ENCODE measurements at regions not wholly inside any gene's neighbourhood (a gene's known extent, or its start where the extent isn't known, plus 50 kb on each side); places are given as distances from the start of the nearest gene placed in this dataset.

DNA sequence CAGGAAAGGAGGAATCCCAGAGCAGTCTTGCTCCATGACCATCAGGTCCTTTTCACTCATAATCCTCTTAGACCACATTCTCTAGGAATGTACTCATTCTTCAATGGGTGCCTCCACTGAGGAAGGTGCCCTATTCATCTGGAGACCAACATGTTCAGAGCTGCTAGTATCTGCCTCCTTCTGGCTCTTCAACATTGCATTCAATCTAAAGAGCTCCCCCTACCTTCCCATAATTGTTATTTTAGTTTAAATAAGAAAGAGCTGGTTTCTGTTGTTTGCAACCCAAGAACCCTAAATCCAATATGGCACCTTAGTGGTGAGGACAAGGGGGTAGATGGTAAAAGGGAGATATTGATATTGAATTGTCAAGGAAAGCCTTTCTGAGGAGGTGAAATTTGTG lies 67.6 kb downstream of the SCN11A start:
- H3K36me3 ChIP-seq (replicated peaks): no peaks in the 10 kb centered on the region
- H3K27me3 ChIP-seq (ENCODE audit: low read depth): peaks cover 10% of the 10 kb centered on the region; the same call in 1 of the 2 replicates
- no peaks in the 10 kb centered on the region for H3K4me1 ChIP-seq
- no peak for DNase-seq (ENCODE audit: low spot score in 2 of 2)
- no peaks in the 10 kb centered on the region for H3K9me3 ChIP-seq
- H3K4me3 ChIP-seq: no peak overlapping the region
- in situ Hi-C loops (cut with MboI; ENCODE audit: low sequenced_read_pairs): loop anchor here (25.0 kb wide), 1 partner anchor 447 kb away; no protein-coding TSS in a partner anchor

- Histone ChIP-seq H3K36me3 (replicated peaks) (no peaks in the 10 kb centered on the region), H3K4me1 (no peaks in the 10 kb centered on the region), H3K9me3 (no peaks in the 10 kb centered on the region), H3K4me3 (no peak overlapping the region), H3K27me3 (ENCODE audit: low read depth) (peaks cover 11% of the 10 kb centered on the region)
- no peak for DNase-seq (ENCODE audit: low spot score in 2 of 2)
- in situ Hi-C loops (cut with MboI; ENCODE audit: low sequenced_read_pairs): loop anchor here (25.0 kb wide), 1 partner anchor 444 kb away; no protein-coding TSS in a partner anchor
Measured at GRCh38 chr3:38980938-38981337, 70.8 kb downstream of the SCN11A start.

DNA sequence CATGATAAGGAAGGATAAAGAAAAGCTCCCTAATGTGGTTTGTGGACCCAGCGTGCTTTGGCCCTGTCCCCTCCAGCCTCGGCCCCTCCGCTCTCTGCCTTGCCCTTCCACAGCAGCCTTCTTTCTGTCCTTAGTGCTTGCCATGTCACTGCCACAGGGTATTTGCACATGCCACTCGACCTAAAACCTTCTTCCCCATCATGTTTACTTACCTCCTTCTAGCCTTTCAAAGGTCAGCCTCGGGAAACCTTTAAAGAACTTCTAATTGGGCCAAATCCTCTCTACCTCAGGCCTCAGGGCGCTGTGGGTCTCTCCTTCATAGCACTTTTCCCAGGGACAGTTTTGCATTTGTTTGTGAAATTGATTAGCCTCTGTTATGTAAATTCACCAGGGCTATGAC lies 73.0 kb downstream of the SCN11A start:
- Histone ChIP-seq H3K4me1 (no peaks in the 10 kb centered on the region), H3K36me3 (replicated peaks) (no peaks in the 10 kb centered on the region), H3K27me3 (ENCODE audit: low read depth) (peaks cover 17% of the 10 kb centered on the region), H3K9me3 (no peaks in the 10 kb centered on the region), H3K4me3 (no peak overlapping the region)
- DNase-seq (ENCODE audit: low spot score in 2 of 2): peak; percentile 23 to 30
- in situ Hi-C loops (cut with MboI; ENCODE audit: low sequenced_read_pairs): loop anchor here (25.0 kb wide), 1 partner anchor 441 kb away; no protein-coding TSS in a partner anchor

GRCh38 chr3:38970851-38971638 lies 80.7 kb downstream of the SCN11A start:
- no peaks in the 10 kb centered on the region for H3K4me1 ChIP-seq
- no peak for DNase-seq (ENCODE audit: low spot score in 2 of 2)
- no peaks in the 10 kb centered on the region for H3K9me3 ChIP-seq
- H3K4me3 ChIP-seq: no peak overlapping the region
- no peaks in the 10 kb centered on the region for H3K36me3 ChIP-seq (replicated peaks)
- in situ Hi-C loops (cut with MboI; ENCODE audit: low sequenced_read_pairs): no loop called here
- H3K27me3 ChIP-seq (ENCODE audit: low read depth): peaks cover 10% of the 10 kb centered on the region

GRCh38 chr3:38969317-38970235 lies 82.2 kb downstream of the SCN11A start:
- H3K9me3 ChIP-seq: no peaks in the 10 kb centered on the region
- no peaks in the 10 kb centered on the region for H3K36me3 ChIP-seq (replicated peaks)
- in situ Hi-C loops (cut with MboI; ENCODE audit: low sequenced_read_pairs): no loop called here
- no peak for DNase-seq (ENCODE audit: low spot score in 2 of 2)
- H3K27me3 ChIP-seq (ENCODE audit: low read depth): peaks cover 9% of the 10 kb centered on the region
- no peak overlapping the region for H3K4me3 ChIP-seq
- H3K4me1 ChIP-seq: no peaks in the 10 kb centered on the region

GRCh38 chr3:38968891-38969290 lies 82.9 kb downstream of the SCN11A start:
- no peaks in the 10 kb centered on the region for H3K4me1 ChIP-seq
- H3K9me3 ChIP-seq: no peaks in the 10 kb centered on the region
- H3K4me3 ChIP-seq: no peak overlapping the region
- no peak for DNase-seq (ENCODE audit: low spot score in 2 of 2)
- in situ Hi-C loops (cut with MboI; ENCODE audit: low sequenced_read_pairs): no loop called here
- peaks cover 11% of the 10 kb centered on the region for H3K27me3 ChIP-seq (ENCODE audit: low read depth)
- no peaks in the 10 kb centered on the region for H3K36me3 ChIP-seq (replicated peaks)

GRCh38 chr3:38968403-38968802 lies 83.3 kb downstream of the SCN11A start:
- DNase-seq (ENCODE audit: low spot score in 2 of 2): no peak
- Histone ChIP-seq H3K4me1 (no peaks in the 10 kb centered on the region), H3K36me3 (replicated peaks) (no peaks in the 10 kb centered on the region), H3K9me3 (no peaks in the 10 kb centered on the region), H3K4me3 (no peak overlapping the region), H3K27me3 (ENCODE audit: low read depth) (peaks cover 11% of the 10 kb centered on the region)
- in situ Hi-C loops (cut with MboI; ENCODE audit: low sequenced_read_pairs): no loop called here

DNA sequence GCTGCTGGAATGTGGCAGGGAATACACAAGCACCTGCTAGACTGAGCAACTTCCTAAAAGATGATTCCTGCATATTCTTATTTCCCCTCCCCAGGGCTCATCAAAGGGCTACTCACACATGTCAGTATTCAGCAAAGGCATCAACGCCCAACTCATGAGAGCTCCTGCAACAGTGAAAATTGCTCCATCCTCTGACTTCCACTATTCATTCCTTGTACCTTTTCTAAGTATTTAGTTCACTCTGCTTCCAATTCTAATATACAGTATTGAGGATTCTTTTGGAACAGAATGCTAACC lies 84.1 kb downstream of the SCN11A start:
- Histone ChIP-seq H3K9me3 (no peaks in the 10 kb centered on the region), H3K27me3 (ENCODE audit: low read depth) (peaks cover 11% of the 10 kb centered on the region), H3K4me3 (no peak overlapping the region), H3K4me1 (no peaks in the 10 kb centered on the region), H3K36me3 (replicated peaks) (no peaks in the 10 kb centered on the region)
- in situ Hi-C loops (cut with MboI; ENCODE audit: low sequenced_read_pairs): no loop called here
- DNase-seq (ENCODE audit: low spot score in 2 of 2): no peak

- Histone ChIP-seq H3K4me3 (no peak overlapping the region), H3K36me3 (replicated peaks) (no peaks in the 10 kb centered on the region), H3K27me3 (ENCODE audit: low read depth) (peaks cover 11% of the 10 kb centered on the region), H3K4me1 (peaks cover 2% of the 10 kb centered on the region), H3K9me3 (no peaks in the 10 kb centered on the region)
- in situ Hi-C loops (cut with MboI; ENCODE audit: low sequenced_read_pairs): no loop called here
- no peak for DNase-seq (ENCODE audit: low spot score in 2 of 2)
Measured at GRCh38 chr3:38966811-38967692, 84.7 kb downstream of the SCN11A start.

DNA sequence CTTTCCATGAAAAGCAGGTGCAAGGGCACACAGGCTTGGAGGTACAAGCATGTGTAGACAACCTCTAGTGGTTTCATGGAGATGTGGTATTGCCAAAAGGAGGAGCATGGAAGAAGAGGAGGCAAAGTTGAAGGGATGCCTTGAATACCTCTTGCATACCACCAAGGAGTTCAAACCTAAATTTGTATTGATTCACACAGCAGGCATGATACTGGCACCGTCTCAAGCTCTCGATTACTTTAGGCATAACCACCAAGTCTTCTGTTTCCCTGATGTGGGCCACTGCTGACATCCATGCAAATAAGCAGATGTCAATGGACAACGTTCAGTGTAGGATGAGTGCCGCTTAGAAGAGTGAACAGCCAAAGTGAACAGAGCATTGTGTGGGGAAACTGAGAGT lies 87.1 kb downstream of the SCN11A start:
- peaks cover 9% of the 10 kb centered on the region for H3K4me1 ChIP-seq
- H3K9me3 ChIP-seq: no peaks in the 10 kb centered on the region
- no peak overlapping the region for H3K4me3 ChIP-seq
- H3K27me3 ChIP-seq (ENCODE audit: low read depth): peaks cover 11% of the 10 kb centered on the region
- no peaks in the 10 kb centered on the region for H3K36me3 ChIP-seq (replicated peaks)
- in situ Hi-C loops (cut with MboI; ENCODE audit: low sequenced_read_pairs): no loop called here
- DNase-seq (ENCODE audit: low spot score in 2 of 2): no peak

- Histone ChIP-seq H3K27me3 (ENCODE audit: low read depth) (peaks cover 11% of the 10 kb centered on the region), H3K36me3 (replicated peaks) (no peaks in the 10 kb centered on the region), H3K4me1 (peaks cover 9% of the 10 kb centered on the region), H3K4me3 (no peak overlapping the region), H3K9me3 (no peaks in the 10 kb centered on the region)
- DNase-seq (ENCODE audit: low spot score in 2 of 2): no peak
- in situ Hi-C loops (cut with MboI; ENCODE audit: low sequenced_read_pairs): no loop called here
Measured at GRCh38 chr3:38964204-38964603, 87.5 kb downstream of the SCN11A start.

GRCh38 chr3:38960953-38961622 lies 90.7 kb downstream of the SCN11A start:
- in situ Hi-C loops (cut with MboI; ENCODE audit: low sequenced_read_pairs): no loop called here
- H3K4me3 ChIP-seq: no peak overlapping the region

DNA sequence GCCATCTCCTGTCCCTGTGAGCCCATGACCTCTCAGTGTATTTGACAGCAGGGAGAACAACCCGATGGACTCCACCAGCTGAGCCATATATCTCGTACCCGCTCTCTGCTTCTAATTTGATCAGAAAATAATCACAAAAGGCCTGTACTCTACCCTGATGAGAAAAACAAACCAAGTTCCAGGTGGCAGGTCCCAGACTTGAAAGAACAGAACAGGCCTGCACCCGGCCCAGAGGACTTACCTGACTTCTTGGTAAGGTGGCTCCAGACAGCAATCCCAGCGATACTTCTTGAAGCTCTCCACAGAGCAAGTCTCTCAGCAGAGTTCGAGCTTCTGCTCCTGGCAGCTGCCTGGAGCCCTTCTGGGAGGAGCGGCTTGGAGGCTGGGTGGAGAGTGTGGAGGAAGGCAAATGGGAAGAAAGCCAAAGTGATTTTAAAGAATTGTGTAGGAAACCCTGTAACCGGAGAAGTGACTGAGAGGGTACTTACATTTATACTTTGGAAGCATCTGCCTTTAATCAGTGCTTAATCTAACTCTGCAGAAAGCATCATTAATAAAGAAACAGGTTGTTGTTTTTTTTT lies 91.6 kb downstream of the SCN11A start:
- in situ Hi-C loops (cut with MboI; ENCODE audit: low sequenced_read_pairs): no loop called here
- H3K27me3 ChIP-seq (ENCODE audit: low read depth): peaks cover 9% of the 10 kb centered on the region; the same call in 1 of the 2 replicates
- peaks cover 9% of the 10 kb centered on the region for H3K4me1 ChIP-seq
- H3K4me3 ChIP-seq: no peak overlapping the region
- H3K36me3 ChIP-seq (replicated peaks): no peaks in the 10 kb centered on the region
- no peaks in the 10 kb centered on the region for H3K9me3 ChIP-seq
- DNase-seq (ENCODE audit: low spot score in 2 of 2): no peak

More at GRCh38 chr3:38960953-38961622, 90.7 kb downstream of the SCN11A start:
- H3K4me1 ChIP-seq: peaks cover 9% of the 10 kb centered on the region
- no peaks in the 10 kb centered on the region for H3K36me3 ChIP-seq (replicated peaks)
- peaks cover 7% of the 10 kb centered on the region; the same call in 1 of the 2 replicates for H3K27me3 ChIP-seq (ENCODE audit: low read depth)
- no peaks in the 10 kb centered on the region for H3K9me3 ChIP-seq
- peak; percentile 49 to 62 for DNase-seq (ENCODE audit: low spot score in 2 of 2)

Data from HAP-1 (cell line).